Activated naive CD8-positive, alpha-beta T cell (primary cell): ENCODE measurements at regions not wholly inside any gene's neighbourhood (a gene's known extent, or its start where the extent isn't known, plus 50 kb on each side); places are given as distances from the start of the nearest gene placed in this dataset.

Experiments
- H3K27ac Mint-ChIP-seq: one replicate; pipeline ENCODE4 v1.8.0; 2021; ENCODE audit warnings: mixed read lengths
- H3K27me3 Mint-ChIP-seq: one replicate; pipeline ENCODE4 v1.8.0; 2021; ENCODE audit warnings: mixed read lengths
- H3K36me3 Mint-ChIP-seq: one replicate; pipeline ENCODE4 v1.8.0; 2021; ENCODE audit warnings: mixed read lengths
- H3K4me1 Mint-ChIP-seq: one replicate; pipeline ENCODE4 v1.8.0; 2021; ENCODE audit warnings: low read depth, mixed read lengths
- H3K4me3 Mint-ChIP-seq: one replicate; pipeline ENCODE4 v1.8.0; 2021; ENCODE audit warnings: mild to moderate bottlenecking, mixed read lengths
- H3K9me3 Mint-ChIP-seq: one replicate; pipeline ENCODE4 v1.8.0; 2021; ENCODE audit warnings: low read depth, mixed read lengths

DNA sequence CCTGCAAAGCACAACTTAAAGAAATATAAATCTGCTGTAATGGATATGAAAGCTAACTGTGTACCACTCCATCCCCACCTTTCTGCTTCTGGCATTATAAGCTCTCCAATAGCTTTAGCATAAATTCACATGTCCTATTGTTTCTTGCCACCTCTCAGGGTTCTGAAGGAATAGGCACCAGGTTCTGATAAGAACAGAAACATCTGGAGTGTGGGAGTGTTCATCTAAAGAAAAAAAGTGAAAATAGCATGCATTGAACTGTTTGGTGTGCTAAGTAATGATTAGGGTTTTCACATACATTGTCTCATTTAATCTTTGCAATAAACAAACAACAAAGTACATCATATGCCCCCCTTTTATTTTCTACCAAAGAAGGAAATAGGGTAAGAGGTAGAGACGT, 72.3 kb downstream of the FAM76B start:
- no peaks in the 10 kb centered on the region for H3K27me3 Mint-ChIP-seq
- no peak overlapping the region for H3K27ac Mint-ChIP-seq
- H3K9me3 Mint-ChIP-seq = no peaks in the 10 kb centered on the region
- H3K36me3 Mint-ChIP-seq = no peaks in the 10 kb centered on the region
- no peak overlapping the region for H3K4me3 Mint-ChIP-seq
- H3K4me1 Mint-ChIP-seq = peaks cover 39% of the 10 kb centered on the region

DNA sequence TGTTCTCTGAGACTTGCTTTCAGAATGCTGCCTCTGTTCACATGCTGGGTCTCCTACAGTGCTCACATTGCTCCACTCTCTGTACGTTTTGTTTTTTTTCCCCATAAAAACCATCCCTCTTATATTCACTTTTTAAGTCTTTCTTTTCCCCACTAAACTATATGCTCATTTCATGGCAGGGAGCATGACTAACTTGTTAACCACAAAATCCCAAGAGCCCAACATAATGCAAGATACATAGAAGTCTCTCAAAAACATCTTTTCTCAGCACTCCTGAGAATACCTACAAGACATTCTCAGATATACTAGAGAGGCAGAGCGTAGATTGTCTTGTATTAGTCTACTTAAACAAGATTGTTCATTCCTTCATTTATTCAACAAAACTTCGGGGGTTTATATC, 73.3 kb downstream of the FAM76B start:
- Mint-ChIP-seq H3K36me3 (no peaks in the 10 kb centered on the region), H3K4me3 (peak overlapping the region; percentile 23), H3K9me3 (no peaks in the 10 kb centered on the region), H3K27ac (peak overlapping the region; percentile 82), H3K4me1 (peaks cover 48% of the 10 kb centered on the region), H3K27me3 (no peaks in the 10 kb centered on the region)

DNA sequence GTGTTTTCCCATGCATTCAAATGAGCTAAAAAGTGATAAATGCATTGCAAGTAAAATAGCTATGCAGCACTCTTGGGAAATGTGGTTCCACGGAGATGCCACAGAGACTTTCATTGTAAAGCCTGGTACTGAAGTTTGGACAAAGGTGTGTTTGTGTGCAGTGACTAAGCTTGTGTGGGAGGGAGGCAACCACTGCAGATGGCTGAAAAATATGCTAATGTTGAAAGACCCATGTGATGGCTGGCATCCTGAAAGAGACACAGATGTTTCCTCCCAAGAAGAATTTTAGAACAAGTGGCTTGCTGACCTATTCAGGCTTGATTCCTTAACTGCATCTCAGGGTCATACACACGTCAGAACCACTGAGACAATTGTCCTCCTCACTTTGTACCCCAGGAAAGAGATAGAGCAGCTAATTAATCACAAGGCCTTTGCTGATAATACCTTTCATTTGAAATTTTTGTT, 73.8 kb downstream of the FAM76B start:
- peak overlapping the region; percentile 82 for H3K27ac Mint-ChIP-seq
- H3K9me3 Mint-ChIP-seq = no peaks in the 10 kb centered on the region
- H3K36me3 Mint-ChIP-seq = no peaks in the 10 kb centered on the region
- H3K4me1 Mint-ChIP-seq = peaks cover 48% of the 10 kb centered on the region
- no peaks in the 10 kb centered on the region for H3K27me3 Mint-ChIP-seq
- H3K4me3 Mint-ChIP-seq = no peak overlapping the region

DNA sequence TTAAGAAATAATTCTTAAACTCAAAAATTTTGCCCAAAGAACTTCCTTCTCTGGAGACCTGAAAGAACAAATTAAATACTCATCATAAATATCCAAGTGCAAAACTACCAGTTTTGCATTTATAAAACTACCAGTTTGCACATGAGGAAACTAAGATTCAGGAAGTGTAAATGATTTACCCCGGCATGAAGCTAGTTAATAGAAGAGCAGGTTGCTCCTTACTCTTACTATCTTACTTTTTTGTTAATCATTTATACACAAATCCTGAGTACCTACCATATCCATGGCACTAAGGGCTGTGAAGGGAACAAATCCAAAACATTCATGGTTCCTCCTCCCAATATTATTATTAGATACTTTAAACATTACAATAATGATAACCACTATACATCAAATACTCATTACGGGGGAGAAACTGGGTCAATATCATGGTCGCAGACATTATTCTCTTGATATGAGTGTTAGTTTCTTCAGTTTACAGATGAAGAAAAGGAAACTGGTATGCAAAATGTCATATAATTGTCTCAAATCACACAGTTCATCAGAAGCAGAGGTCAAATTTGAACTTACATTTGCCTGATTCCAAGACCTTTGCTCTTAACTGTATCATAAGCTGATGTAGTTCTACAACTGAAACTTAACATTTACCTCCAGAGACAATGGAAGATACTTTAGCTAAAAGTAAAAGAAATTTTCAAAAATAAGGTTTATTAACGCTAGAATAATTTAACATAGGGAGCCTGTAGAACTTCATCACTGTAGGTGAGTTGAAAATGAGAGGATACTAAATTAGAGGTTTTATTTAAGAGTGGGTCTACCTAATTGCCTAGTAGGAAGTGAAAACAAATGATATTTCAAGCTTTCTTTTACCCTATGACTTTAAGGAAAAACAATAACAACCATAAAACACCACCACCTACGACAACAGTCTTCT, 74.5 kb downstream of the FAM76B start:
- Mint-ChIP-seq H3K27me3 (no peaks in the 10 kb centered on the region), H3K9me3 (no peaks in the 10 kb centered on the region), H3K36me3 (no peaks in the 10 kb centered on the region), H3K4me3 (no peak overlapping the region), H3K27ac (peak overlapping the region; percentile 11), H3K4me1 (peaks cover 43% of the 10 kb centered on the region)

DNA sequence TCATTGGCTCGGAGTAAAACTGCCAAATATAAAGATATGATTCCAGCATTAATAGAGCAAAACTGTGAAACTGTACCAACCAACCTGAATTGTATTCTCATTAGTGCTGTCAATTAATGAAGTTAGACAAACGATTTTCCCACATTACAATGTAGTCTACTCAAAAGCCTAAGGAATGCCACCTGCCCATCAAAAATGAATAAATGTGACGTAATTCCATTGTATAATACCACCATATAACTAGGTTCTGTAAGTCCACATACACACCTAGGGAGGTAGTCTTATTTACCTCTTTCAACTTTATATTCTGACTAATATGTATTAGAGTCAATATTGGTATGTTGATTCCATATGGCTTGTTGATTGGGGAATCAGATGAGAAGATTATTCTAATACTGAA, 76.2 kb downstream of the FAM76B start:
- H3K36me3 Mint-ChIP-seq = no peaks in the 10 kb centered on the region
- H3K4me1 Mint-ChIP-seq = peaks cover 38% of the 10 kb centered on the region
- H3K27ac Mint-ChIP-seq = no peak overlapping the region
- H3K9me3 Mint-ChIP-seq = no peaks in the 10 kb centered on the region
- no peak overlapping the region for H3K4me3 Mint-ChIP-seq
- H3K27me3 Mint-ChIP-seq = no peaks in the 10 kb centered on the region

DNA sequence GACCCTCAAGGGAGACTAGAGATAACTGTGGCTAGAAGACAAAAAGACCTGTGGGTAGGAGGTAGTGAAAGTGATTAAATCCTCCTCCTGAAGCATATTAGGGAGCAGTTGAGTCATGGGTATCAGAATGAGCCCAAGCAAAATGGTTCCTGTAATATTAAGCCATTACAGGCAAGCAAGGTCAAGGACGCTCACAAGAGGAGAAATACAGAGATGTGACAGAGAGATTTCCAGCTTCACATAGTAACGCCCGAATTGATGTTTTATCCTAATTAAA, 77.7 kb downstream of the FAM76B start:
- peaks cover 34% of the 10 kb centered on the region for H3K4me1 Mint-ChIP-seq
- H3K27ac Mint-ChIP-seq = peak overlapping the region; percentile 66
- H3K27me3 Mint-ChIP-seq = no peaks in the 10 kb centered on the region
- no peak overlapping the region for H3K4me3 Mint-ChIP-seq
- no peaks in the 10 kb centered on the region for H3K9me3 Mint-ChIP-seq
- no peaks in the 10 kb centered on the region for H3K36me3 Mint-ChIP-seq

GRCh38 chr11:95711162-95711944, 78.2 kb downstream of the FAM76B start:
- Mint-ChIP-seq H3K9me3 (no peaks in the 10 kb centered on the region), H3K27me3 (no peaks in the 10 kb centered on the region), H3K27ac (peak overlapping the region; percentile 66), H3K36me3 (no peaks in the 10 kb centered on the region), H3K4me3 (peak overlapping the region; percentile 3), H3K4me1 (peaks cover 33% of the 10 kb centered on the region)

GRCh38 chr11:95708681-95709080, 80.9 kb downstream of the FAM76B start:
- Mint-ChIP-seq H3K27me3 (no peaks in the 10 kb centered on the region), H3K36me3 (no peaks in the 10 kb centered on the region), H3K4me3 (no peak overlapping the region), H3K4me1 (peaks cover 20% of the 10 kb centered on the region), H3K27ac (no peak overlapping the region), H3K9me3 (no peaks in the 10 kb centered on the region)

GRCh38 chr11:95706974-95707387, 82.6 kb downstream of the FAM76B start:
- Mint-ChIP-seq H3K4me1 (peaks cover 13% of the 10 kb centered on the region), H3K9me3 (no peaks in the 10 kb centered on the region), H3K27me3 (no peaks in the 10 kb centered on the region), H3K36me3 (no peaks in the 10 kb centered on the region), H3K27ac (no peak overlapping the region), H3K4me3 (no peak overlapping the region)

GRCh38 chr11:95705485-95706124, 84.0 kb downstream of the FAM76B start:
- H3K4me1 Mint-ChIP-seq = peaks cover 13% of the 10 kb centered on the region
- H3K27ac Mint-ChIP-seq = no peak overlapping the region
- H3K27me3 Mint-ChIP-seq = no peaks in the 10 kb centered on the region
- H3K36me3 Mint-ChIP-seq = no peaks in the 10 kb centered on the region
- H3K9me3 Mint-ChIP-seq = no peaks in the 10 kb centered on the region
- H3K4me3 Mint-ChIP-seq = no peak overlapping the region

- H3K4me3 Mint-ChIP-seq = no peak overlapping the region
- no peaks in the 10 kb centered on the region for H3K27me3 Mint-ChIP-seq
- no peaks in the 10 kb centered on the region for H3K9me3 Mint-ChIP-seq
- H3K27ac Mint-ChIP-seq = no peak overlapping the region
- no peaks in the 10 kb centered on the region for H3K36me3 Mint-ChIP-seq
- H3K4me1 Mint-ChIP-seq = peaks cover 19% of the 10 kb centered on the region
Measured at GRCh38 chr11:95704865-95705264, 84.7 kb downstream of the FAM76B start.

- H3K27ac Mint-ChIP-seq = no peak overlapping the region
- H3K4me1 Mint-ChIP-seq = peaks cover 37% of the 10 kb centered on the region
Measured at GRCh38 chr11:95703049-95703448, 86.5 kb downstream of the FAM76B start.

DNA sequence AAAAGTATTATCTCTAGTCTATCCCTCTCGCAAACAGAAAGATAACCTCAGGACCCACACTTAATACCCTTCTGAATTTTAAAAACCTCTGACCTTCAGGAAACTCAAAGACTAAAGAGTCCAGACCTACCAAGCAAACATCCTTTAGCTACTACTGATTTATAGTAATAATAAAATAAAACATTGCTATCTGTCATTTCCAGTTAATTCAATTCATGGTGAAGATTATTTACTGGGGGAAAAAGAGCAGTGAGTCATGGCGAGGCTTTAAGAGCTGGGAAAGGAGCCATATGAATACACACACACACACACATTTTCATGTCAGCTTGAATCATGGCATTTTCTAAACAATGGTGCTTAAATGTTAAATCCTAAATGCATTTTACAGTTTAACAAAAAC, 87.1 kb downstream of the FAM76B start:
- Mint-ChIP-seq H3K4me3 (no peak overlapping the region), H3K36me3 (no peaks in the 10 kb centered on the region), H3K9me3 (no peaks in the 10 kb centered on the region), H3K4me1 (peaks cover 42% of the 10 kb centered on the region), H3K27ac (no peak overlapping the region), H3K27me3 (no peaks in the 10 kb centered on the region)

More at GRCh38 chr11:95703049-95703448, 86.5 kb downstream of the FAM76B start:
- no peak overlapping the region for H3K4me3 Mint-ChIP-seq
- H3K9me3 Mint-ChIP-seq = no peaks in the 10 kb centered on the region
- no peaks in the 10 kb centered on the region for H3K27me3 Mint-ChIP-seq
- H3K36me3 Mint-ChIP-seq = no peaks in the 10 kb centered on the region

DNA sequence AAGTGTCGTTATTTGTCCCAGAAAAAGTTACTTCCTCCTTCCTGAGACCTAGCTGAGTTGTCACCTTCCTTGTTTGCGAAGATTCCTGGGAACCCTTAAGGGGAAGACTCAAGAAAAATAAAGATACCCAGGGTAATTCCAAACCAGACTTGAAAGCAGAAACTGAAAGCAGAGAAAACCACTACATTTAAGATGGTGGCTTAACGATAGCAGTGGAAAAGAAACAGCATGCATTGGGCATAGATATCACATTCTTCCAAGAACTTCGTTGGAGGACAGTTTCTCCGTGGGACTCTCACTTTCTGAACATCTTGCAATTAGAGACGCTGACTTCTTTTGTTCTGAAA, 89.1 kb downstream of the FAM76B start:
- H3K27ac Mint-ChIP-seq = peak overlapping the region; percentile 100
- no peaks in the 10 kb centered on the region for H3K27me3 Mint-ChIP-seq
- H3K4me1 Mint-ChIP-seq = peaks cover 55% of the 10 kb centered on the region
- no peaks in the 10 kb centered on the region for H3K9me3 Mint-ChIP-seq
- peak overlapping the region; percentile 83 for H3K4me3 Mint-ChIP-seq
- H3K36me3 Mint-ChIP-seq = peaks cover 8% of the 10 kb centered on the region
